Ovary (tissue), 7 donors: ENCODE measurements at regions not wholly inside any gene's neighbourhood (a gene's known extent, or its start where the extent isn't known, plus 50 kb on each side); places are given as distances from the start of the nearest gene placed in this dataset.
"Not testable (repeated sequence)": the region's sequence is repeated elsewhere in the genome, so short reads cannot be mapped to it uniquely, and the experiment has no call there.

Experiments used
- DNase-seq, 5 donors: peaks; one replicate each; pipeline ENCODE4 v3.0.0-alpha.2; 2019 to 2020
- H3K27ac ChIP-seq, 2 donors: fragments of 200-600 bp; one replicate each; pipeline versions ENCODE4 v1.5.1 to v1.8.0; 2019 to 2022
- H3K27me3 ChIP-seq: fragments of 200-600 bp; one replicate; pipeline ENCODE4 v1.8.0; 2022
- H3K36me3 ChIP-seq: fragments of 200-600 bp; sonication (generic); one replicate; pipeline ENCODE4 v1.5.1; 2019
- H3K4me1 ChIP-seq: one replicate; pipeline ENCODE4 v1.8.1; 2013; ENCODE audit warnings: mild to moderate bottlenecking, moderate library complexity; ENCODE audit not compliant: insufficient read depth
- H3K4me3 ChIP-seq: fragments of 200-600 bp; sonication (generic); one replicate; pipeline ENCODE4 v1.5.1; 2017
- H3K9me3 ChIP-seq, 2 donors: fragments of 200-600 bp in 1 of 2; sonication (generic) in 1 of 2; one replicate each; pipeline versions ENCODE4 v1.5.1 to v1.8.1; 2013 to 2019; ENCODE audit warnings: mild to moderate bottlenecking in 1 of 2, moderate library complexity in 1 of 2
- EP300 ChIP-seq: sonication (generic); formaldehyde crosslinking; IDR thresholded peaks from one replicate; pipeline ENCODE4 v1.6.1; 2017; ENCODE audit warnings: antibody characterized with exemption
- POLR2A ChIP-seq: fragments of 450-650 bp; IDR thresholded peaks from one replicate; pipeline ENCODE4 v1.6.1; 2017; ENCODE audit warnings: antibody characterized with exemption, mild to moderate bottlenecking, moderate library complexity
- WGBS, 3 donors: extraction: QIAGEN DNeasy Blood & Tissue Kit in 1 of 3; methylation state at CpG; one replicate each; pipeline versions ENCODE4 v1.1.5 to v1.1.7; 2013 to 2017; 5-methylcytosine and 5-hydroxymethylcytosine counted together
- intact Hi-C, 4 donors: fragments of 100-400 bp; cut with DNase I; formaldehyde crosslinking; loops; one replicate each; pipeline versions ENCODE4 v1.11.0 to v1.15.1; 2022 to 2023
- TF ChIP-seq, protein P1 (sequence below), 3 donors: fragments of 450-650 bp in 2 of 3; fragments of 200-600 bp in 1 of 3; IDR thresholded peaks; one replicate each; pipeline versions ENCODE4 v1.5.1 to v1.8.0; 2016 to 2022; ENCODE audit warnings: antibody characterized with exemption in 3 of 3, mild to moderate bottlenecking in 1 of 3
- donor health status: DM: no; HTN: no; CAD: no; lungs with moderate emphysema.
- donor health status: DM: no; HTN: no; CAD: no.
- donor health status: Bipolar disorder and iron deficiency.
- donor health status: DM: no; HTN: no; CAD: no.
- donor health status: DM: yes; HTN: yes; CAD: no.

DNA sequence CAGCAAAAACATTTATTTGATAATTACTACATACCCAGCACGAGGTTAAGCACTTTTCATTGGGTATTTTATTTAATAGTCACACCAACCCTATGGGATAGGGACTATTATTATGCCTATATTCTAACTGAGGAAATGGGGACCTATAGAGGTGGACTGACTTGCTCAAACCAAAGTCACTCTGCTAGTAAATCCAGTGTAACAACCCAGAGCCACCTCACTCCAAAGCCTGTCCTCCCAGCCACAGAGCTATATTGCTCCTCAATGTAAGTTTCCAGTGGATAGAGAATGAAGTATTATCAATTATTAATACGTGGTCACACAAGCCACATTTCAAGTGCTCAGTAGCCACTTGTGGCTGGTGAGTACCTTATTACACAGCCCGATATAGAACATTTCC is 97.5 kb downstream of the RGS2 start:
- Histone ChIP-seq H3K9me3 (no peaks in the 10 kb centered on the region), H3K27ac (no peak overlapping the region), H3K36me3 (no peaks in the 10 kb centered on the region), H3K4me1 (no peaks in the 10 kb centered on the region), H3K4me3 (no peak overlapping the region), H3K27me3 (no peaks in the 10 kb centered on the region)
- 88 to 93% (median 93%) methylated on average over 3 of the region's 3 CpGs for WGBS, 3 donors
- TF ChIP-seq POLR2A (no peak), EP300 (no peak)
- TF ChIP-seq, protein P1, sequence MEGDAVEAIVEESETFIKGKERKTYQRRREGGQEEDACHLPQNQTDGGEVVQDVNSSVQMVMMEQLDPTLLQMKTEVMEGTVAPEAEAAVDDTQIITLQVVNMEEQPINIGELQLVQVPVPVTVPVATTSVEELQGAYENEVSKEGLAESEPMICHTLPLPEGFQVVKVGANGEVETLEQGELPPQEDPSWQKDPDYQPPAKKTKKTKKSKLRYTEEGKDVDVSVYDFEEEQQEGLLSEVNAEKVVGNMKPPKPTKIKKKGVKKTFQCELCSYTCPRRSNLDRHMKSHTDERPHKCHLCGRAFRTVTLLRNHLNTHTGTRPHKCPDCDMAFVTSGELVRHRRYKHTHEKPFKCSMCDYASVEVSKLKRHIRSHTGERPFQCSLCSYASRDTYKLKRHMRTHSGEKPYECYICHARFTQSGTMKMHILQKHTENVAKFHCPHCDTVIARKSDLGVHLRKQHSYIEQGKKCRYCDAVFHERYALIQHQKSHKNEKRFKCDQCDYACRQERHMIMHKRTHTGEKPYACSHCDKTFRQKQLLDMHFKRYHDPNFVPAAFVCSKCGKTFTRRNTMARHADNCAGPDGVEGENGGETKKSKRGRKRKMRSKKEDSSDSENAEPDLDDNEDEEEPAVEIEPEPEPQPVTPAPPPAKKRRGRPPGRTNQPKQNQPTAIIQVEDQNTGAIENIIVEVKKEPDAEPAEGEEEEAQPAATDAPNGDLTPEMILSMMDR (IDR thresholded peaks at IDR 0.05): no peak
- DNase-seq: no peak
- intact Hi-C loops: no loop called here

DNA sequence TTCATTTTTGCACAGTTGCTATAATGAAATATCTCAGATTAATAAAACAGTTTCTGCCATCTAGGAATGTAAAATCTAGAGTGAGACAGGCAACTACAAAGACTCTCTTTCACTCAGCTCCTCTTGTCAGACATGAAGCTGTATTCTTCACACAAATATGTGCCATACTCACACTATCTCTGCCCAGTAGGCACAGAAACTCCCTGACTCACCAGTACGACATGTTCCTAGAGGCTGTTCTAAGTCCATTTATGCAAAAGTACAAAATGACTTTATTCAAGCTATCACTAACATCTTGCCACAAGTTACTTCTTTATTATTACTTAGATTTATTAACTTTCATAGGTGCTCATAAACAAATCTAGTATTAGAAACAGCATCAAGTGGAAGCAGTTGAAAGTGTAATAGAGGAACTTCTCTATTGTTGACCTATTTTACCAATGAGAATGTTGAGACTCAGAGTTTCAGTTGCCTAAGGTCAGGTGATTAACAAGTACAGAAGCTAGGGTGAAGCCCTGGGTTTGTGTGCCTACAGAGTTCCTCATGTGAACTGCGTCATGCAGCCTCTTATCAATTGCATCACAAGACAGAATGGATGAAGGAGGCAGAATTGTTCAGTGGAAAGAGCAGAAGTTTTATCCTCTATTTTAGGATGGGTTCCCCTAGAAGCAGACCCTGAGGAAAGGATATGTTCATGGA is 98.9 kb downstream of the RGS2 start:
- no peaks in the 10 kb centered on the region for H3K9me3 ChIP-seq
- H3K4me1 ChIP-seq: no peaks in the 10 kb centered on the region
- intact Hi-C loops: no loop called here
- 82 to 88% (median 84%) methylated on average over 2 of the region's 2 CpGs for WGBS, 3 donors
- H3K4me3 ChIP-seq: no peak overlapping the region
- no peaks in the 10 kb centered on the region for H3K36me3 ChIP-seq
- no peak for DNase-seq
- H3K27me3 ChIP-seq: no peaks in the 10 kb centered on the region
- H3K27ac ChIP-seq: no peak overlapping the region
- TF ChIP-seq, protein P1 (IDR thresholded peaks at IDR 0.05): no peak
- no peak for TF ChIP-seq POLR2A
- TF ChIP-seq EP300: no peak

DNA sequence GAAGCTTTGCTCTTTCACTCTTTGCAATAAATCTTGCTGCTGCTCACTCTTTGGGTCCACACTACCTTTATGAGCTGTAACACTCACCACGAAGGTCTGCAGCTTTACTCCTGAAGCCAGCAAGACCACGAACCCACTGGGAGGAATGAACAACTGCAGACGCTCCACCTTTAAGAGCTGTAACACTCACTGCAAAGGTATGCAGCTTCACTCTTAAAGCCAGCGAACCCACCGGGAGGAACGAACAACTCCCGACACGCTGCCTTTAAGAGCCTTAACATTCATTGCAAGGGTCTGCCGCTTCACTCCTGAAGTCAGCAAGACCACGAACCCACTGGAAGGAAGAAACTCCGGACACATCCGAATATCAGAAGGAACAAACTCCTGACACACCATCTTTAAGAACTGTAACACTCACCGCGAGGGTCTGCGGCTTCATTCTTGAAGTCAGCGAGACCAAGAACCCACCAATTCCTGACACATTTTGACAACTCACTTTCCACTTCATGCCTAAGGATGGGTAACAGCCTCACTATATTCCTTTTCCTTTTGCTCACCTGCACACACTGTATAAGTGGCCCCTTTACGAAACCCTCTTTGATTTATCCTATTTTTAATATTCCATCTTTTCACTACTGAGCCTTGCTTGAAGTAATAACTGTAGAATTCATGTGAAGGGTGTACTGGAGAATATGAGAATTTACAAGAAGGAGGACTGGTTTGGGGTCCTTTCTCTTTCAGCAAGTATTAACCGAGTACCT is 103.2 kb downstream of the RGS2 start:
- 96 to 98% (median 96%) methylated on average over 18 of the region's 18 CpGs for WGBS, 3 donors
- H3K4me3 ChIP-seq, H3K36me3 ChIP-seq, H3K27me3 ChIP-seq, DNase-seq, intact Hi-C loops, H3K27ac ChIP-seq, H3K9me3 ChIP-seq, H3K4me1 ChIP-seq: not testable (repeated sequence)

DNA sequence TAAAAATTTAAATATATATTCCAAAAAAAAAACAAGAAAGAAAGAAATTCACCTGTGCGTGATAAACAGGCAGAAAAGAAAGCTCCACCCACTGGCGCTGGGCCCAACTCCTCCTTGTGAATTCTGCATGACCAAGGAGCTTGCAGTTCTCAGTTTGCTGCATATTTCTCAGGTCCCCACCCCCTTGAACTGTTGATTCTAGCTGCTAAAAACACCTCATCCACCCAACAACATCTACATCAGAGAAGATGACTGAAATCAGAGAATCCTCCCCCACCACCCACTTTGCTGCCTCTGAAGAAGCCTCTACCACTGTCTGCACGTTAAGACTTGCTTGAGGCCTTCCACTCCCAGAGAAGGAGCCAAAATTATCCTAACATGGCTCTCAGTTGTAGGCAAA is 104.8 kb downstream of the RGS2 start:
- Histone ChIP-seq H3K4me3 (no peak overlapping the region), H3K27ac (peak overlapping the region in 1 of 2 donors; percentile 16), H3K27me3 (no peaks in the 10 kb centered on the region), H3K9me3 (no peaks in the 10 kb centered on the region), H3K4me1 (peaks cover 3% of the 10 kb centered on the region), H3K36me3 (no peaks in the 10 kb centered on the region)
- TF ChIP-seq POLR2A (no peak), EP300 (no peak)
- TF ChIP-seq, protein P1 (IDR thresholded peaks at IDR 0.05): no peak
- intact Hi-C loops: no loop called here
- DNase-seq: peak; percentile 24 to 71 (median 51)
- 50 to 52% (median 51%) methylated on average over 3 of the region's 3 CpGs for WGBS, 3 donors

DNA sequence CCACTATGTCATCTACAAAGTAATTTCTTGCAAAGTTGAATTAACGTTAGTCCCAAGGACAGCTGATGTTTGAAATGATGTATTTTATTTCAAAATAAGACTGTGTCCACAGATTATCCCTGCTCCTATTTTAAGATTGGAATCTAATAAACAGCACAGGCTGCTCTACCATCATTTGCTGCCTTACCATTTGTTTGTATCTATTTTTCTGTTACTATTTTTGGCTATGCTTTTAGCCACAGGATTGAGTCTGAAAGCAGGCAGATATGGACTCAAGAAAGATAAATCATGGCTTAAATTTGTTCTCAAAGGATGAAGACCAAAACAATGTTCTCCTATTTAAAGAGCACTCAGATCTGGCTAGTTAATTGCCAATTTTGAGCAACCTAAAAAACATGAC is 105.3 kb downstream of the RGS2 start:
- WGBS, 3 donors: 8 to 16% (median 11%) methylated on average over 1 of the region's 1 CpG
- TF ChIP-seq, protein P1 (IDR thresholded peaks at IDR 0.05): no peak
- no peak for TF ChIP-seq EP300
- no peak for TF ChIP-seq POLR2A
- Histone ChIP-seq H3K4me3 (no peak overlapping the region), H3K4me1 (peaks cover 3% of the 10 kb centered on the region), H3K9me3 (no peaks in the 10 kb centered on the region), H3K27ac (peak overlapping the region in 1 of 2 donors; percentile 16), H3K36me3 (no peaks in the 10 kb centered on the region), H3K27me3 (no peaks in the 10 kb centered on the region)
- intact Hi-C loops: no loop called here
- no peak for DNase-seq
